ENCODE measurements at regions not wholly inside any gene's neighbourhood (a gene's known extent, or its start where the extent isn't known, plus 50 kb on each side); places are given as distances from the start of the nearest gene placed in this dataset.

DNA sequence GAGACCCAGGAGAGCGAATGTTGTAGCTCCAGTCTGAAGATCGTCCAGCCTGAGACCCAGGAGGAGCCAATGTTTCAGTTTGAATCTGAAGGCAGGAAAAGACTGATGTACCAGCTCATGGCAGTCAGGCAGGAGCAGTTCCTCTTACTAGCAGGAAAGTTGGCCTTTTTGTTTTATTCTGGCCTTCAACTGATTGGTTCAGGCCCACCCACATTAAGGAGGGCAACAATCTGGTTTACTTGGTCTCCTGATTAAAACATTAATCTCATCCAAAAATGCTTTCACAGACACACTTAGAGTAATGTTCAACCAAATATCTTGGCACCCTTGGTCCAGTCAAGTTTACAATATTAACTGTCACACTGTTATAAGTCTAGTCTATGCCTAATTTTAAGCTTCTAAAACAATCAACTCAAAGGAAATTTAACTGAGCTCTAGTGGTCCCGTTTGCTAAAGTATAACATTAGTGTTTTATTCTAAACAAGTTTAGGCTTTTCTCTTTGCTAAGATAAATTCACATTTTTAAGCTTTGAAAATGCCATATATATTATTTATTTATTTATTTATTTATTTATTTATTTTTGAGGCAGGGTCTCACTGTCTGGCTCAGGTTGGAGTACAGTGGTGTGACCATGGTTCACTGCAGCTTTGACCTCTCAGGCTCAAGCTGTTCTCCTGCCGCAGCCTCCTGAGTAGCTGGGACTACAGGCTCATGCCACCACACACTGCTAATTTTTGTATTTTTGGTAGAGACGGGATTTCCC, 275.5 kb upstream of the SLC35B3 start:
- TF ChIP-seq, protein P1, sequence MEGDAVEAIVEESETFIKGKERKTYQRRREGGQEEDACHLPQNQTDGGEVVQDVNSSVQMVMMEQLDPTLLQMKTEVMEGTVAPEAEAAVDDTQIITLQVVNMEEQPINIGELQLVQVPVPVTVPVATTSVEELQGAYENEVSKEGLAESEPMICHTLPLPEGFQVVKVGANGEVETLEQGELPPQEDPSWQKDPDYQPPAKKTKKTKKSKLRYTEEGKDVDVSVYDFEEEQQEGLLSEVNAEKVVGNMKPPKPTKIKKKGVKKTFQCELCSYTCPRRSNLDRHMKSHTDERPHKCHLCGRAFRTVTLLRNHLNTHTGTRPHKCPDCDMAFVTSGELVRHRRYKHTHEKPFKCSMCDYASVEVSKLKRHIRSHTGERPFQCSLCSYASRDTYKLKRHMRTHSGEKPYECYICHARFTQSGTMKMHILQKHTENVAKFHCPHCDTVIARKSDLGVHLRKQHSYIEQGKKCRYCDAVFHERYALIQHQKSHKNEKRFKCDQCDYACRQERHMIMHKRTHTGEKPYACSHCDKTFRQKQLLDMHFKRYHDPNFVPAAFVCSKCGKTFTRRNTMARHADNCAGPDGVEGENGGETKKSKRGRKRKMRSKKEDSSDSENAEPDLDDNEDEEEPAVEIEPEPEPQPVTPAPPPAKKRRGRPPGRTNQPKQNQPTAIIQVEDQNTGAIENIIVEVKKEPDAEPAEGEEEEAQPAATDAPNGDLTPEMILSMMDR (IDR thresholded peaks at IDR 0.05) = no peak
- no peak for TF ChIP-seq POLR2A (IDR thresholded peaks at IDR 0.05)
